ENCODE measurements at regions not wholly inside any gene's neighbourhood (a gene's known extent, or its start where the extent isn't known, plus 50 kb on each side); places are given as distances from the start of the nearest gene placed in this dataset.
"Not testable (repeated sequence)": the region's sequence is repeated elsewhere in the genome, so short reads cannot be mapped to it uniquely, and the experiment has no call there.

DNA sequence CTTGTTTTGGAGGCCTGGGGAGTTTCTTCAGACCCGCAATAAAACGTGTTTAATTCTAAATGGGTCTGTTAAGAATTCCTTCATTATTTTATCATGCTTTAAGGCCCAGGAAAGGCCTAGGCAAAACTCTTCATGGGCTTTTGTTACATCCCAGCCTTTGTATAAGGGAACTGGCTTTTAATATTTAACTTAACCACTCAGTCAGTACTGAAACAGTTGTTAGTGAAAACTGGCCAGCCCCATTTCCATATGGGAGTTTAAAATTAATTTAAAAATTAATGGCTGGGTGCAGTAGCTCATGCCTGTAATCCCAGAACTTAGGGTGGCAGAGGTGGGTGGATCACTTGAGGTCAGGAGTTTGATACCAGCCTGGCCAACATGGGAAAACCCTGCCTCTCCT, 213.2 kb upstream of the FKBP1C start:
- no peaks in the 10 kb centered on the region for H3K79me2 ChIP-seq (ENCODE audit: insufficient read depth, low read length)
- no peak overlapping the region for H2AFZ ChIP-seq (ENCODE audit: low read length)
- H3K9ac ChIP-seq (ENCODE audit: low read depth, low read length, poor library complexity, severe bottlenecking), result no peak overlapping the region
- no peak overlapping the region for H3K4me2 ChIP-seq (ENCODE audit: low read depth, low read length, poor library complexity, severe bottlenecking)
- no peaks in the 10 kb centered on the region for H3F3A ChIP-seq (ENCODE audit: low read depth)
- H3K4me1 ChIP-seq (ENCODE audit: insufficient read depth, low read length, poor library complexity, severe bottlenecking), result no peaks in the 10 kb centered on the region
- no peaks in the 10 kb centered on the region for H3K36me3 ChIP-seq (ENCODE audit: insufficient read depth, low read length)
- no peak overlapping the region for H3K4me3 ChIP-seq (ENCODE audit: low read length, poor library complexity, severe bottlenecking)
- H3K9me3 ChIP-seq (ENCODE audit: insufficient read depth, low read depth, low read length), result no peaks in the 10 kb centered on the region
- no peak for TF ChIP-seq EZH2phosphoT487 (IDR thresholded peaks at IDR 0.05; ENCODE audit: borderline replicate concordance)
- TF ChIP-seq, protein P1, sequence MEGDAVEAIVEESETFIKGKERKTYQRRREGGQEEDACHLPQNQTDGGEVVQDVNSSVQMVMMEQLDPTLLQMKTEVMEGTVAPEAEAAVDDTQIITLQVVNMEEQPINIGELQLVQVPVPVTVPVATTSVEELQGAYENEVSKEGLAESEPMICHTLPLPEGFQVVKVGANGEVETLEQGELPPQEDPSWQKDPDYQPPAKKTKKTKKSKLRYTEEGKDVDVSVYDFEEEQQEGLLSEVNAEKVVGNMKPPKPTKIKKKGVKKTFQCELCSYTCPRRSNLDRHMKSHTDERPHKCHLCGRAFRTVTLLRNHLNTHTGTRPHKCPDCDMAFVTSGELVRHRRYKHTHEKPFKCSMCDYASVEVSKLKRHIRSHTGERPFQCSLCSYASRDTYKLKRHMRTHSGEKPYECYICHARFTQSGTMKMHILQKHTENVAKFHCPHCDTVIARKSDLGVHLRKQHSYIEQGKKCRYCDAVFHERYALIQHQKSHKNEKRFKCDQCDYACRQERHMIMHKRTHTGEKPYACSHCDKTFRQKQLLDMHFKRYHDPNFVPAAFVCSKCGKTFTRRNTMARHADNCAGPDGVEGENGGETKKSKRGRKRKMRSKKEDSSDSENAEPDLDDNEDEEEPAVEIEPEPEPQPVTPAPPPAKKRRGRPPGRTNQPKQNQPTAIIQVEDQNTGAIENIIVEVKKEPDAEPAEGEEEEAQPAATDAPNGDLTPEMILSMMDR (conservative IDR thresholded peaks at IDR 0.05; ENCODE audit: low read length), result no peak
- no peaks in the 10 kb centered on the region for H3K27me3 ChIP-seq (ENCODE audit: insufficient read depth, low read length, poor library complexity, severe bottlenecking)
- H3K9me2 ChIP-seq (replicated peaks; ENCODE audit: low read depth, low read length), result no peaks in the 10 kb centered on the region
- H4K20me1 ChIP-seq (ENCODE audit: insufficient read depth, low read length, poor library complexity, severe bottlenecking), result no peaks in the 10 kb centered on the region

DNA sequence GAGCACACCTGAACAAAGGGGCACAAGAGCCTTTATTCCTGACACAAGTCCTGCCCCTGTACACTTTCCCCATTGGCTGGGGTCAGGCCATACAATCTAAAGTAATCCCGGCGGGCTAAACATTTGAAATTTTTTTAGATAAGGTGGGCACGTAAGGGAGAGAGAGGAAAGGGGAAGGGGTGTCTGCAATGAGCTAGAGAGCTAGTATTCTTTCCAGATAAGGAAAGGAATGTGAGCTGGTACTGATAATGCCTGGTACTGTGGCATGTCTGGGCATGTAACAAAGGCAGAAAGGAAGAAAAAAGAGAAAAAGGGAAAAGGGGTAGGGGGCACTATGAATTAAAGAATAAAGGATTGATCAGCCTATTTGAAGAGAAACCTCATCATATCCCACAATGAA, 212.0 kb upstream of the FKBP1C start:
- not testable (repeated sequence) for H3K79me2 ChIP-seq (ENCODE audit: insufficient read depth, low read length); H3K27me3 ChIP-seq (ENCODE audit: insufficient read depth, low read length, poor library complexity, severe bottlenecking); H3K9me3 ChIP-seq (ENCODE audit: insufficient read depth, low read depth, low read length); H3K36me3 ChIP-seq (ENCODE audit: insufficient read depth, low read length); H3K4me2 ChIP-seq (ENCODE audit: low read depth, low read length, poor library complexity, severe bottlenecking); H2AFZ ChIP-seq (ENCODE audit: low read length); H4K20me1 ChIP-seq (ENCODE audit: insufficient read depth, low read length, poor library complexity, severe bottlenecking); H3K4me3 ChIP-seq (ENCODE audit: low read length, poor library complexity, severe bottlenecking); H3K9ac ChIP-seq (ENCODE audit: low read depth, low read length, poor library complexity, severe bottlenecking); H3F3A ChIP-seq (ENCODE audit: low read depth); H3K4me1 ChIP-seq (ENCODE audit: insufficient read depth, low read length, poor library complexity, severe bottlenecking); H3K9me2 ChIP-seq (replicated peaks; ENCODE audit: low read depth, low read length)

DNA sequence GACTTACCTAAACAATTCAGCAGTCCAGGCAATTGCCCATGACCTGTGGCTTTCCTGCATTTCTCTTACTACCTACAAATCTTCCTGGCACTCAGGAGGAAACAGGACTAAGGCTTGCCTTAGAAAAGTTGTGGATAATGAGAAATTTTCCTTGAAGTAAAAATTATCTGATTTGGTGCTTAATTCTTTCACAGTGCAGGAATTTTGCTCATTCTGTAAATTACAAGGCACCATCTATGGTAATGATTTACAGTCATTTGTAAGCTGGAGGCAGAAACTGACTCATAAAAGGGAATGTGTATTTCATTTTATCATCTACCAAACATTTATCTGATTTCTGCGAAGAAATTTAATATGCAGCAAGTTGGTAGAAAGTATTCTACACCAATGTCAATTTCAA, 211.5 kb upstream of the FKBP1C start:
- no peak overlapping the region for H3K4me3 ChIP-seq (ENCODE audit: low read length, poor library complexity, severe bottlenecking)
- H3K9ac ChIP-seq (ENCODE audit: low read depth, low read length, poor library complexity, severe bottlenecking), result no peak overlapping the region
- H2AFZ ChIP-seq (ENCODE audit: low read length), result no peak overlapping the region
- no peak overlapping the region for H3K4me2 ChIP-seq (ENCODE audit: low read depth, low read length, poor library complexity, severe bottlenecking)
- H3K9me3 ChIP-seq (ENCODE audit: insufficient read depth, low read depth, low read length), result no peaks in the 10 kb centered on the region
- H3F3A ChIP-seq (ENCODE audit: low read depth), result no peaks in the 10 kb centered on the region
- no peaks in the 10 kb centered on the region for H4K20me1 ChIP-seq (ENCODE audit: insufficient read depth, low read length, poor library complexity, severe bottlenecking)
- no peaks in the 10 kb centered on the region for H3K36me3 ChIP-seq (ENCODE audit: insufficient read depth, low read length)
- H3K27me3 ChIP-seq (ENCODE audit: insufficient read depth, low read length, poor library complexity, severe bottlenecking), result no peaks in the 10 kb centered on the region
- no peaks in the 10 kb centered on the region for H3K9me2 ChIP-seq (replicated peaks; ENCODE audit: low read depth, low read length)
- H3K4me1 ChIP-seq (ENCODE audit: insufficient read depth, low read length, poor library complexity, severe bottlenecking), result no peaks in the 10 kb centered on the region
- TF ChIP-seq, protein P1 (conservative IDR thresholded peaks at IDR 0.05; ENCODE audit: low read length), result no peak
- no peak for TF ChIP-seq EZH2phosphoT487 (IDR thresholded peaks at IDR 0.05; ENCODE audit: borderline replicate concordance)
- H3K79me2 ChIP-seq (ENCODE audit: insufficient read depth, low read length), result no peaks in the 10 kb centered on the region

DNA sequence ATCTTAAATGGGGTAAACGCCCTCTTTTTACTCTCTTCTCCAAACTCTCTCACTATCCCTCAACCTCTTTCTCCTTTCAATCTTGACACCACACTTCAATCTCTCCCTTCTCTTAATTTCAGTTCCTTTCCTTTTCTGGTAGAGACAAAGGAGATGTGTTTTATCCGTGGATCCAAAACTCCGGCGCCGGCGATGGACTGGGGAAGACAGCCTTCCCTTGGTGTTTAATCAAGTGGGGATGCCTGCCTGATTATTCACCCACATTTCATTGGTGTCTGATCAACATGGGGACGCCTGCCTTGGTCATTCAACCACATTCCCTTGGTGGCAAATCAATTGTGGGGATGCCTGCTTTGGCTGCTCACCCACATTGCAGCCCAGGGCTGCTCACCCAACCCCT, 205.3 kb upstream of the FKBP1C start:
- not testable (repeated sequence) for H4K20me1 ChIP-seq (ENCODE audit: insufficient read depth, low read length, poor library complexity, severe bottlenecking); H3K4me3 ChIP-seq (ENCODE audit: low read length, poor library complexity, severe bottlenecking); H3K36me3 ChIP-seq (ENCODE audit: insufficient read depth, low read length); H3K9ac ChIP-seq (ENCODE audit: low read depth, low read length, poor library complexity, severe bottlenecking); H3K9me2 ChIP-seq (replicated peaks; ENCODE audit: low read depth, low read length); H3K79me2 ChIP-seq (ENCODE audit: insufficient read depth, low read length); H3K4me1 ChIP-seq (ENCODE audit: insufficient read depth, low read length, poor library complexity, severe bottlenecking); H3K27me3 ChIP-seq (ENCODE audit: insufficient read depth, low read length, poor library complexity, severe bottlenecking); H3K9me3 ChIP-seq (ENCODE audit: insufficient read depth, low read depth, low read length); H2AFZ ChIP-seq (ENCODE audit: low read length); H3K4me2 ChIP-seq (ENCODE audit: low read depth, low read length, poor library complexity, severe bottlenecking); H3F3A ChIP-seq (ENCODE audit: low read depth)

GRCh38 chr6:63010962-63011361, 200.3 kb upstream of the FKBP1C start:
- H3K4me2 ChIP-seq (ENCODE audit: low read depth, low read length, poor library complexity, severe bottlenecking); H3K4me1 ChIP-seq (ENCODE audit: insufficient read depth, low read length, poor library complexity, severe bottlenecking); H3K9me2 ChIP-seq (replicated peaks; ENCODE audit: low read depth, low read length); H2AFZ ChIP-seq (ENCODE audit: low read length); H4K20me1 ChIP-seq (ENCODE audit: insufficient read depth, low read length, poor library complexity, severe bottlenecking); H3K9ac ChIP-seq (ENCODE audit: low read depth, low read length, poor library complexity, severe bottlenecking); H3K9me3 ChIP-seq (ENCODE audit: insufficient read depth, low read depth, low read length); H3K79me2 ChIP-seq (ENCODE audit: insufficient read depth, low read length); H3F3A ChIP-seq (ENCODE audit: low read depth); H3K4me3 ChIP-seq (ENCODE audit: low read length, poor library complexity, severe bottlenecking); H3K36me3 ChIP-seq (ENCODE audit: insufficient read depth, low read length); H3K27me3 ChIP-seq (ENCODE audit: insufficient read depth, low read length, poor library complexity, severe bottlenecking): not testable (repeated sequence)
